HCT116 (cell line): ENCODE measurements at regions not wholly inside any gene's neighbourhood (a gene's known extent, or its start where the extent isn't known, plus 50 kb on each side); places are given as distances from the start of the nearest gene placed in this dataset.

Experiments
- CEBPB ChIP-seq: IDR thresholded peaks from 2 replicates; pipeline ENCODE4 v1.6.1; 2012; ENCODE audit warnings: low read depth
- CTCF ChIP-seq, 3 experiments: fragments of 200-600 bp in 1 of 3; sonication (generic) in 1 of 3; IDR thresholded peaks in 2 of 3; conservative IDR thresholded peaks in 1 of 3; 2 replicates each; pipeline ENCODE4 v1.5.1; 2012 to 2017; ENCODE audit warnings: low read depth in 2 of 3, low read length in 2 of 3, antibody characterized with exemption in 1 of 3, borderline replicate concordance in 1 of 3, control low read depth in 1 of 3, mild to moderate bottlenecking in 1 of 3, mixed read lengths in 1 of 3, mixed run types in 1 of 3, moderate library complexity in 1 of 3; ENCODE audit not compliant: insufficient read depth in 1 of 3
- EGR1 ChIP-seq: IDR thresholded peaks from 2 replicates; pipeline ENCODE4 v1.6.1; 2012; ENCODE audit warnings: low read depth
- EZH2phosphoT487 ChIP-seq: fragments of 200-600 bp; IDR thresholded peaks from 2 replicates; pipeline ENCODE4 v1.6.1; 2018; ENCODE audit warnings: antibody characterized with exemption, borderline replicate concordance
- POLR2A ChIP-seq: IDR thresholded peaks from 2 replicates; pipeline ENCODE4 v1.7.0; 2011; ENCODE audit warnings: borderline replicate concordance; ENCODE audit not compliant: insufficient read depth, insufficient read length; ENCODE audit errors: extremely low read depth
- ZBTB33 ChIP-seq: IDR thresholded peaks from 2 replicates; pipeline ENCODE4 v1.6.1; 2011; ENCODE audit warnings: mild to moderate bottlenecking, low read length, moderate library complexity; ENCODE audit not compliant: insufficient replicate concordance; ENCODE audit errors: extremely low read depth

- TF ChIP-seq CTCF (IDR thresholded peaks at IDR 0.05 in 2 of 3, conservative IDR thresholded peaks at IDR 0.05 in 1 of 3; ENCODE audit: borderline replicate concordance in 1 of 3, insufficient read depth in 1 of 3, low read depth in 2 of 3, low read length in 2 of 3) (peak in 2 of 3 experiments; percentile 67 to 75; a peak in 4 of 6 replicates), EZH2phosphoT487 (no peak), POLR2A (no peak), ZBTB33 (no peak), EGR1 (no peak), CEBPB (no peak)
These were observed 132.7 kb downstream of the TSN start for GRCh38 chr2:121888189-121888557.
